ENCODE measurements at regions not wholly inside any gene's neighbourhood (a gene's known extent, or its start where the extent isn't known, plus 50 kb on each side); places are given as distances from the start of the nearest gene placed in this dataset.

DNA sequence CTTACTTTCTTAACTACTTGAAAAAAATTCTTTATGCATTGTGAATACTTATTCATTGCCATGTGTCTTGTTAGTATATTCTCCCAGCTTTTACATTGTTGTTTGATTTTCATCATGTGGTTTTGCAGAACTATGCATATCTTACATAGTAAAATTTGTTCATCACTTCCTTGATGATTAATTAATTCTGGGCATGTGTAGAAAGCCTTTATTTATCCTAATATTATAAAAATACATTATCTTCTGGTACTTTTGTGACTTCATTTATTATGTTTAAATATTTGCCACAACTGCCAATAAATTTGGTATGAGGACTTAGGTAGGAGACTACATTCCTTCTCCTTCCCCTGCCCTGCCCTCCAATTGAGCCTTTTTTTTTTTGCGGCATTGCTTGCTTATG is 166.0 kb upstream of the ZNF32 start:
- POLR2A ChIA-PET = no interaction called here
- Mint-ChIP-seq H3K27me3 (no peaks in the 10 kb centered on the region), H3K4me1 (peaks cover 9% of the 10 kb centered on the region), H3K4me3 (no peak overlapping the region), H3K36me3 (ENCODE audit: low read depth) (no peaks in the 10 kb centered on the region), H3K27ac (no peak overlapping the region), H3K9me3 (no peaks in the 10 kb centered on the region)
- no peak for TF ChIP-seq CTCF (IDR thresholded peaks at IDR 0.05)
- intact Hi-C loops (cut with micrococcal nuclease) = no loop called here
- CTCF ChIA-PET = no interaction called here
- DNase-seq (no peak), ATAC-seq (ENCODE audit: low read depth) (no peak)

- H3K36me3 Mint-ChIP-seq (ENCODE audit: low read depth) = no peaks in the 10 kb centered on the region
- no peaks in the 10 kb centered on the region for H3K9me3 Mint-ChIP-seq
- DNase-seq (no peak), ATAC-seq (ENCODE audit: low read depth) (no peak)
- intact Hi-C loops (cut with micrococcal nuclease) = no loop called here
- peaks cover 13% of the 10 kb centered on the region for H3K4me1 Mint-ChIP-seq
- ChIA-PET CTCF (no interaction called here), POLR2A (no interaction called here)
- no peak overlapping the region for H3K4me3 Mint-ChIP-seq
- TF ChIP-seq CTCF (IDR thresholded peaks at IDR 0.05) = no peak
- H3K27me3 Mint-ChIP-seq = no peaks in the 10 kb centered on the region
- H3K27ac Mint-ChIP-seq = no peak overlapping the region
Measured at GRCh38 chr10:43811871-43812270, 163.2 kb upstream of the ZNF32 start.

DNA sequence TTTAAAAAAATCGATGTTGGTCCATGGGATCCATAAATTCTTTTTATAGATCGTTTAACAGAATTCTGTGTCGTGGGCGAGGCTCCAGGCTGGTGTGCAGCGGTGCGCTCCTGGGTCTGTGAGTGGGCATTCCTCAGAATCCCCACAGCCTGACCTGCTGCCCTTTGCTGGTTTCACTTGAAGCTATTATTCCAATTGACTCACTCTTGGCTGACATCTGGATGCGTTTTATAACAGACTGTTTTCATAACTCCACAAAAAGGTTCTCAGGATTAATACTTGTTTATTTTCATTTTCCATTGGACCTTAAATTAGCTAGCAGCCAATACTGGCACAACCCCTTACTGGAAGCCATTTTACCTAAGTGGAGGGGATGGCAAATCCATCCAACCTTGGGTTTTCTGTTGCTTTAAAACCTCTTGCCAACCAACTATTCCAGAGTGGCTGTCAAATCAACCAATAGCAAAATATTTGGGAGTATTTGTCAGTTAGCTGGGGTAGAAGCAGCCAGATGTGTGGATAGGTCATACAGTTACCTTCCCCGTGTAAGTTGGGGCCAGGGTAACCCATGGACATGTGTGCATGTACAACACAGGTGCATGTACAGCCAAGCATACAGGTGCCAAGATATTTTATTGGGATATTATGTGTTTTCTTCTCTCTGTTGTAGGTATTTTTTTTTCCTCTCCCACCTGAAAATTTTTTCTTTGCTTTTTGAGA is 160.7 kb upstream of the ZNF32 start:
- peaks cover 5% of the 10 kb centered on the region for H3K4me1 Mint-ChIP-seq
- ChIA-PET CTCF (interaction anchor here (1.5 kb wide), 1 partner anchor 11 kb away, joined by 3 read pairs; no protein-coding TSS in a partner anchor), POLR2A (no interaction called here)
- no peaks in the 10 kb centered on the region for H3K36me3 Mint-ChIP-seq (ENCODE audit: low read depth)
- TF ChIP-seq CTCF (IDR thresholded peaks at IDR 0.05) = no peak
- ATAC-seq (ENCODE audit: low read depth) = no peak
- H3K4me3 Mint-ChIP-seq = no peak overlapping the region
- intact Hi-C loops (cut with micrococcal nuclease) = no loop called here
- H3K27me3 Mint-ChIP-seq = no peaks in the 10 kb centered on the region
- DNase-seq = no peak
- no peaks in the 10 kb centered on the region for H3K9me3 Mint-ChIP-seq
- no peak overlapping the region for H3K27ac Mint-ChIP-seq

GRCh38 chr10:43808136-43808535 is 159.5 kb upstream of the ZNF32 start:
- Mint-ChIP-seq H3K36me3 (ENCODE audit: low read depth) (no peaks in the 10 kb centered on the region), H3K27me3 (no peaks in the 10 kb centered on the region), H3K4me3 (no peak overlapping the region), H3K27ac (no peak overlapping the region), H3K4me1 (peaks cover 5% of the 10 kb centered on the region), H3K9me3 (no peaks in the 10 kb centered on the region)
- ChIA-PET CTCF (interaction anchor here (1.5 kb wide), 1 partner anchor 9 kb away, joined by 3 read pairs; no protein-coding TSS in a partner anchor), POLR2A (no interaction called here)
- DNase-seq = no peak
- no peak for ATAC-seq (ENCODE audit: low read depth)
- intact Hi-C loops (cut with micrococcal nuclease) = no loop called here
- no peak for TF ChIP-seq CTCF (IDR thresholded peaks at IDR 0.05)

GRCh38 chr10:43806831-43807640 is 158.4 kb upstream of the ZNF32 start:
- H3K4me3 Mint-ChIP-seq = no peak overlapping the region
- ChIA-PET CTCF (no interaction called here), POLR2A (no interaction called here)
- H3K36me3 Mint-ChIP-seq (ENCODE audit: low read depth) = no peaks in the 10 kb centered on the region
- H3K27me3 Mint-ChIP-seq = no peaks in the 10 kb centered on the region
- TF ChIP-seq CTCF (IDR thresholded peaks at IDR 0.05) = no peak
- H3K9me3 Mint-ChIP-seq = no peaks in the 10 kb centered on the region
- DNase-seq (no peak), ATAC-seq (ENCODE audit: low read depth) (no peak)
- intact Hi-C loops (cut with micrococcal nuclease) = no loop called here
- H3K4me1 Mint-ChIP-seq = peaks cover 5% of the 10 kb centered on the region
- H3K27ac Mint-ChIP-seq = no peak overlapping the region
